T47D (cell line): ENCODE measurements at regions not wholly inside any gene's neighbourhood (a gene's known extent, or its start where the extent isn't known, plus 50 kb on each side); places are given as distances from the start of the nearest gene placed in this dataset.
"Not testable (repeated sequence)": the region's sequence is repeated elsewhere in the genome, so short reads cannot be mapped to it uniquely, and the experiment has no call there.

Source experiments
- DNase-seq, 2 experiments: peaks; one replicate each; pipeline versions ENCODE4 v3.0.0 to v3.0.0-alpha.2; 2011 to 2012; ENCODE audit warnings: low read depth in 1 of 2, low spot score in 1 of 2
- JUND ChIP-seq: IDR thresholded peaks from 2 replicates; pipeline ENCODE4 v1.6.1; 2012; ENCODE audit warnings: low read depth
- in situ Hi-C: cut with HindIII; loops from 2 replicates; pipeline ENCODE4 v1.10.0; 2016; ENCODE audit warnings: low sequenced_read_pairs, low pct_unique_long_range_greater_than_20kb

GRCh38 chr4:173731257-173731656 is 201.2 kb upstream of the HAND2 start:
- in situ Hi-C loops, result no loop called here
- no peak for TF ChIP-seq JUND
- no peak for DNase-seq

- TF ChIP-seq JUND, result no peak
- DNase-seq, result no peak
- in situ Hi-C loops, result no loop called here
These were observed 192.0 kb upstream of the HAND2 start for GRCh38 chr4:173722075-173722474.

GRCh38 chr4:173718504-173718903 is 188.5 kb upstream of the HAND2 start:
- in situ Hi-C loops, DNase-seq: not testable (repeated sequence)

- no peak for DNase-seq
- TF ChIP-seq JUND, result no peak
- in situ Hi-C loops, result no loop called here
These were observed 187.6 kb upstream of the HAND2 start for GRCh38 chr4:173717581-173717980.

- in situ Hi-C loops, result no loop called here
- TF ChIP-seq JUND, result no peak
These were observed 184.4 kb upstream of the HAND2 start for GRCh38 chr4:173714456-173714855.

GRCh38 chr4:173713026-173713425 is 183.0 kb upstream of the HAND2 start:
- TF ChIP-seq JUND, result no peak
- in situ Hi-C loops, result no loop called here
- no peak for DNase-seq

More at GRCh38 chr4:173714456-173714855, 184.4 kb upstream of the HAND2 start:
- DNase-seq, result no peak

GRCh38 chr4:173707658-173708419 is 177.8 kb upstream of the HAND2 start:
- no peak for DNase-seq
- TF ChIP-seq JUND, result no peak
- in situ Hi-C loops, result no loop called here

- in situ Hi-C loops, result no loop called here
- no peak for TF ChIP-seq JUND
- DNase-seq, result no peak
These were observed 174.2 kb upstream of the HAND2 start for GRCh38 chr4:173704201-173704600.

GRCh38 chr4:173703021-173703420 is 173.0 kb upstream of the HAND2 start:
- peak in 1 of 2 experiments; percentile 5 for DNase-seq
- in situ Hi-C loops, result no loop called here
- TF ChIP-seq JUND, result no peak

GRCh38 chr4:173700650-173701049 is 170.6 kb upstream of the HAND2 start:
- no peak for TF ChIP-seq JUND
- no peak for DNase-seq
- in situ Hi-C loops, result no loop called here

GRCh38 chr4:173699841-173700475 is 169.9 kb upstream of the HAND2 start:
- in situ Hi-C loops, result no loop called here
- no peak for TF ChIP-seq JUND
- no peak for DNase-seq

- no peak for TF ChIP-seq JUND
- in situ Hi-C loops, result no loop called here
- DNase-seq, result no peak
These were observed 168.7 kb upstream of the HAND2 start for GRCh38 chr4:173698557-173699262.

- no peak for TF ChIP-seq JUND
- in situ Hi-C loops, result no loop called here
These were observed 167.8 kb upstream of the HAND2 start for GRCh38 chr4:173697840-173698239.

GRCh38 chr4:173696551-173696950 is 166.5 kb upstream of the HAND2 start:
- no peak for TF ChIP-seq JUND
- in situ Hi-C loops, result no loop called here
- no peak for DNase-seq

More at GRCh38 chr4:173697840-173698239, 167.8 kb upstream of the HAND2 start:
- DNase-seq, result no peak
